OCI-LY3 (cell line): ENCODE measurements at regions not wholly inside any gene's neighbourhood (a gene's known extent, or its start where the extent isn't known, plus 50 kb on each side); places are given as distances from the start of the nearest gene placed in this dataset.

Experiments used
- EZH2phosphoT487 ChIP-seq: fragments of 200-600 bp; shearing (Covaris generic); IDR thresholded peaks from 2 replicates; pipeline ENCODE4 v1.6.1; 2018; ENCODE audit warnings: antibody characterized with exemption, mixed run types, low read depth
- TF ChIP-seq, protein P1 (sequence below): fragments of 200-600, 300-600 bp; sonication (generic); IDR thresholded peaks from 2 replicates; pipeline ENCODE4 v1.5.1; 2014; ENCODE audit warnings: antibody characterized with exemption, low read length, low read depth

DNA sequence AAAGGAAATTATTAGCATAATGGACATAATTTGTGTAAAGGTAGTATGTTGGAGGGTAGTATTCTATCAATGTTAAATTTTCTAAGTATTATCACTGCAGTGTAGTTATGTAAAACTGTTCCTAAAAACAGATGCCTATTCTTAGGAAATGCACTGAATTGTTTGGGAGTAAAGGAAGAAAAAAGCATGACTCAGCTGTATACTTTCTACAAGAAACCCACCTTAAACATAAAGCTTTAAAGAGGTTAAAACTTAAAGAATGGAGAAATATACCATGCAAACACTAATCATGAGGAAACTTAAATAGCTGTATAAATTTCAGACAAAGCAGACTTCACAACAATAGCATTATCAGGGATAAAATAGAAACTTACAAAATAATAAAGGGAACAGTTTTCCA lies 292.9 kb downstream of the ANTXR2 start:
- TF ChIP-seq, protein P1, sequence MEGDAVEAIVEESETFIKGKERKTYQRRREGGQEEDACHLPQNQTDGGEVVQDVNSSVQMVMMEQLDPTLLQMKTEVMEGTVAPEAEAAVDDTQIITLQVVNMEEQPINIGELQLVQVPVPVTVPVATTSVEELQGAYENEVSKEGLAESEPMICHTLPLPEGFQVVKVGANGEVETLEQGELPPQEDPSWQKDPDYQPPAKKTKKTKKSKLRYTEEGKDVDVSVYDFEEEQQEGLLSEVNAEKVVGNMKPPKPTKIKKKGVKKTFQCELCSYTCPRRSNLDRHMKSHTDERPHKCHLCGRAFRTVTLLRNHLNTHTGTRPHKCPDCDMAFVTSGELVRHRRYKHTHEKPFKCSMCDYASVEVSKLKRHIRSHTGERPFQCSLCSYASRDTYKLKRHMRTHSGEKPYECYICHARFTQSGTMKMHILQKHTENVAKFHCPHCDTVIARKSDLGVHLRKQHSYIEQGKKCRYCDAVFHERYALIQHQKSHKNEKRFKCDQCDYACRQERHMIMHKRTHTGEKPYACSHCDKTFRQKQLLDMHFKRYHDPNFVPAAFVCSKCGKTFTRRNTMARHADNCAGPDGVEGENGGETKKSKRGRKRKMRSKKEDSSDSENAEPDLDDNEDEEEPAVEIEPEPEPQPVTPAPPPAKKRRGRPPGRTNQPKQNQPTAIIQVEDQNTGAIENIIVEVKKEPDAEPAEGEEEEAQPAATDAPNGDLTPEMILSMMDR: no peak
- TF ChIP-seq EZH2phosphoT487: no peak
